Kidney tubule cell (primary cell): ENCODE measurements at regions not wholly inside any gene's neighbourhood (a gene's known extent, or its start where the extent isn't known, plus 50 kb on each side); places are given as distances from the start of the nearest gene placed in this dataset.
A peak's percentile ranks its signal among the peaks of the same experiment; 100 is the strongest.

Experiments used
- DNase-seq: peaks from one replicate; pipeline ENCODE4 v3.0.0-alpha.2; 2018; ENCODE audit warnings: low spot score

DNA sequence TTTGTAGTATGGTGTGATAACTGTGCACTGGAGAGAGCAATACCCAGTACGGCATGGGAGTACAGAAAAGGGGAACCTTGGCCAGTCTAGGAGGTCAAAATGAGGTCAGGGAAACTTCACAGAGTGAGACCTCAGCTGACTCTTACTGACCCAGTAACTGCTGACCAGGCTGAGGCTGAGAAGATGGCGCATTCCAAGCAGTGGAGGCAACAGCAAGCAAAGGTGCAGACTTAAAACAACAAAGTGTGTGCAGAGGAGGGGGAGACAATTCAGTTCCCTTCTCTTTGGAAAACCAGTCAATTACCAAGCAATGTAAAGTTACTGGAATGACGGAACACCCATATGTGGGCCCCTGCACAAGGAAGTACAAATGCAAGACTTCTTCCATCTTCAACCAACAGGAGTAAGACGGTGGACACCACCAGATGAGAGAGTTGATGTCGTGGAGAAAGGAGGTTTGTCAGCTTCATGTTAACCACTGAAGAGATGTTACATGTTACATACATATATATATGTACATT is 54.6 kb upstream of the PRDX6 start:
- DNase-seq: no peak

DNA sequence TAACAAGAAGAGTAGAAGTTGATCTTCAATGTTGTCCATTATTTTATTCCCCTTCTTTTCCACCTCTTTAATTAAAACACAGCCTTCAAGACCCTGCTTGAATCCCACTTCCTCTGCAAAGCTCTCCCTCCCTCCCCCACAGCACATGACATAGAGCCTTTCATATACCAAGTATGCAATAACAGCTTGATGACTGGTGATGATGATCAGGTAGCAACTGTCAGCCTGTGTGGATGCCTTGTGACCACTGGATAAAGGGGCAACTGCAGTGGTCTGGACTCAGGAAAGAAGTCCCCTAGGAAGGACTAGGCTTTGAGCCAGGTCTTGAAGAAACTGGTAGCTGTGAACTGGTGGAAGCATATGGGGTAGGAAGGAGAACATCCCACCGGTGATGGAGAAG is 53.8 kb upstream of the PRDX6 start:
- DNase-seq: no peak

DNA sequence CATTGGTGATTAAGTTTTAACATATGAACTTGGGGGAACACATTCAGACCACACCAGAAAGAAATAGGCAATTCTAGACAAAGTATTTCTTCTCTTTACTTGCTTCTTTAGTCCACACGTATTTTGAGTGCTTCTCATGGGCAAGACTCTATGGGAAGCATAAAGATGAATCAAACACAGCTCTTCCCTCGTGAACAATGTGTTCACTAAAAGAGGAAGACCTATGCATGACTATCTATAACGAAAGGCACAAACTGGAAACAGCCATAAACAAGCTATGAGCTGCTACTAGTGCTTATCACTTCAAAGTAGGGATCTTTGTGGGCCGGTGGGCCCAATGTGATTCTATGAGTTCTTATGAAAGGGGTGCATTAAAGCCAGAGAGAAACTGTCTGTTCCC is 53.0 kb upstream of the PRDX6 start:
- DNase-seq: no peak

DNA sequence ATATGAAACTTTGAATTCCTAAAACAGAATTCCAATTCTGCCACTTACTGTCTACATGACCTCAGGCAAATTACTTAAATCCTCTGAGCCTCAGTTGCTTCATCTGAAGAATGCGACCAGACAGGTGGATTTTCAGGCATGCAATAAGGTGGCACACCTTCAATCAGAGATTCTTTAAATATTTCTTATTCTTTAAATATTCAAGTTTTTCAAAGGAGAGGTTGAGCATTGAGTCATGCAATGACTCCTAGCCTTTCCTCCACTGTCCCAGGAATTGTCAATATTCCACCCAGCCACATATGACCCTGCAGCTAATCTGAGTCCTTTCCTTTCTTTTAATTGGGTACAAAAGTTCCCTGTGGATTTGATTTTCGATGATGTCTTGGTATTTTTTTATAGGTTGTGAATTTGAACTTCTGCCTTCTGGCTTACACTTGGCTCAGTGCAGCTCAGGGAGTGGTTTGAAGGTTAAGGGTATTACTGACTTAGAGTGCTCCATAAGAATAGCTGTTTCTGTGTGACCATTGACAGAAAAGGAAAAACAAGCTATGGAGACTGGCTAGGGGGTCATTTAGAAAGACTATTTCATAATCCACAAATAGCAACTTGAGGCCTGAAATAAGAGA is 52.2 kb upstream of the PRDX6 start:
- peak; percentile 69 for DNase-seq

DNA sequence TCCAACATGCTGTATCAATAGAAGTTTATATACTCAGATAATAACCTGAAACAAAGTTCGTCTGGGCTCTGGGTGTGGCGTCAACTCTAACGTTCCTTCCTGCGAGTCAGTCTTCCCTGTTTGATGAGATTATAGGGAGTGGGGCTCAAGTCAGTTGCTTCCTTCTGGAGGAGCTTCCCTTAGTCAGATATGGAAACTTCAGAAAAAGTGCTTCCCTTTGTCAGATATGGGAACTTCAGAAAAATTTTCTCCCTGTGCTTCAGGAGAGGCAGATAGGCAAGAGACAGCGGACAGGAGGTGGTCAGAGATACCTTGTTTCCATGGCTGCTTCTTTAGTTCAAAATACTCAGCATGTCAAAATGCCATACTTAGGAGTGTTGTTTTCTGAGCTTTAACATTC is 51.1 kb upstream of the PRDX6 start:
- no peak for DNase-seq

DNA sequence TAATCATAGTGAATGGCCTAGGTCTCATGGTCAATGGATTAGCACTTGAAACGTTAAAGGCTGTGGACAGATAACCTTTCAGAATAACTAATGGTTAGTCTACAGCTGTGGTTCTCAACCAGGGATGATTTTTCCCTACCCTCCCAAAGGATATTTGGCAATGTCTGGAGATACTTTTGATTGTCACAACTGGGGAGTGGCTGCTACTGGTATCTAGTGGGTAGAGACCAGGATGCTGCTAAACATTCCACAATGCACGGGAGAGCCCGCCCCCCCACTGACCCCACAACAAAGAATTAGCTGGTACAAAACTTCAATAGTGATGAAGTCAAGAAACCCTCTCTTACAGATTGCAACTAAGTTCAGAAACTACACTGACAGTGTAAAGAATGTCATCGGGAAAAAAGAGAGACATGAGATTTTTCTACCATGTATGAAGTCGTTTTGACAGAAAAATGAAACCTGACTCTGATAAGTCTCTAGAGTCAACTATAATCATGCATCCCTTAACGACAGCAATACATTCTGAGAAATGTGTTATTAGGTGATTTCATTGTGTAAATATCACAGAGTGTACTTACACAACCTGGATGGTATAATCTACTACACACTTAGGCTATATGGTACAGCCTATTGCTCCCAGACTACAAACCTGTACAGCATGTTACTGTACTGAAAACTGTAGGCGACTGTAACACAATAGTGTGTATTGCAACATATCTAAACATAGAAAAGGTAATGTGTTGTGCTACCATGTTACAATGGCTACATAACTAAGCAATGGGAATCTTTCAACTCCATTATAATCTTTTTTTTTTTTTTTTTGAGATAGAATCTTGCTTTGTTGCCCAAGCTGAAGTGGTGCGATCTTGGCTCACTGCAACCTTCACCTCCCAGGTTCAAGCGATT is 49.7 kb upstream of the PRDX6 start:
- no peak for DNase-seq
